PC-9 (cell line): ENCODE measurements at regions not wholly inside any gene's neighbourhood (a gene's known extent, or its start where the extent isn't known, plus 50 kb on each side); places are given as distances from the start of the nearest gene placed in this dataset.

ENCODE experiments used
- EZH2 ChIP-seq: fragments of 200-600 bp; sonication (generic); IDR thresholded peaks from 2 replicates; pipeline ENCODE4 v1.8.0; 2017; ENCODE audit warnings: antibody characterized with exemption, low read depth
- TF ChIP-seq, protein P1 (sequence below): fragments of 200-600 bp; sonication (generic); conservative IDR thresholded peaks from 2 replicates; pipeline ENCODE4 v1.6.1; 2017; ENCODE audit warnings: mixed run types, antibody characterized with exemption, mild to moderate bottlenecking, moderate library complexity

GRCh38 chr4:73343432-73343831, 60.7 kb upstream of the ALB start:
- TF ChIP-seq, protein P1, sequence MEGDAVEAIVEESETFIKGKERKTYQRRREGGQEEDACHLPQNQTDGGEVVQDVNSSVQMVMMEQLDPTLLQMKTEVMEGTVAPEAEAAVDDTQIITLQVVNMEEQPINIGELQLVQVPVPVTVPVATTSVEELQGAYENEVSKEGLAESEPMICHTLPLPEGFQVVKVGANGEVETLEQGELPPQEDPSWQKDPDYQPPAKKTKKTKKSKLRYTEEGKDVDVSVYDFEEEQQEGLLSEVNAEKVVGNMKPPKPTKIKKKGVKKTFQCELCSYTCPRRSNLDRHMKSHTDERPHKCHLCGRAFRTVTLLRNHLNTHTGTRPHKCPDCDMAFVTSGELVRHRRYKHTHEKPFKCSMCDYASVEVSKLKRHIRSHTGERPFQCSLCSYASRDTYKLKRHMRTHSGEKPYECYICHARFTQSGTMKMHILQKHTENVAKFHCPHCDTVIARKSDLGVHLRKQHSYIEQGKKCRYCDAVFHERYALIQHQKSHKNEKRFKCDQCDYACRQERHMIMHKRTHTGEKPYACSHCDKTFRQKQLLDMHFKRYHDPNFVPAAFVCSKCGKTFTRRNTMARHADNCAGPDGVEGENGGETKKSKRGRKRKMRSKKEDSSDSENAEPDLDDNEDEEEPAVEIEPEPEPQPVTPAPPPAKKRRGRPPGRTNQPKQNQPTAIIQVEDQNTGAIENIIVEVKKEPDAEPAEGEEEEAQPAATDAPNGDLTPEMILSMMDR: no peak
- no peak for TF ChIP-seq EZH2
